ENCODE measurements at regions not wholly inside any gene's neighbourhood (a gene's known extent, or its start where the extent isn't known, plus 50 kb on each side); places are given as distances from the start of the nearest gene placed in this dataset.
"Not testable (repeated sequence)": the region's sequence is repeated elsewhere in the genome, so short reads cannot be mapped to it uniquely, and the experiment has no call there.

DNA sequence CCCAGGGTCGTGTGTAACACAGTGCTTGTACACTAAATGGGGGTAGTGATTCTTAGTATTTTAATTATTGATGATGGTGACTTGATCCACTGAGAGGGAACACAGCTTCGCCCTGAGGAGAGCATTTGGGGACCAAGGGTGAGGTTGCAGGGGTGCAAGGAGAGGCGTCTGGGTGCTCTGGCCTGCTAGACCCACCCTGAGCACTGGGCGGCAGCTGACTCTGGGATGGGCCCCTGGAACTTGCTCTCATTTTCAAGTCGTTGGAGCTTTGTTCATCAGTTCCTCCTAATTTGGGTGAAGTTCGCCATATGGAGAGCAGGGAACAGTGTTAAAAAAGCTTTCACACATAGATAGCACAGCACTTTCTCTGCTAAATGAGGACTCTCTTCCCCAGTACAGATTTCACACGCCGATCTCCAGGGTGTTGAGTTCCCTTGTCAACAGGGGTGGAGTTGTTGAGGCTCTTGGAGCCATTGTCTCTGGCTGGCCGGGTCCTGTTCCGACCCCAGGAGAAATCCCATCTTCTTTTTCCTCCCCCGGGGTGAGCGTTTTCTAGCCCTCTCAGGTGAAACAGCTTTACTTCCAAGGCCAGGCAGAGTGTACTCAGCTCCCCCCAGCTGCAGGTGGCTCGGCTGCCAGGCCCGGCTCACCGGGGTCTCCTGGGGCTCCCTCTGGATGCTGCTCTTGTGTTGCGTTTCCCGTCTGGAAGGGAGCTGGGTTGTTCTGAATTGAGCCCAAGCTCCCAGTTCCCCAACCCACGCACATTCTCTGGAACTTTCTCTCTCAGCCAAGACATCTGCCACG, 367.4 kb downstream of the RPS6KC1 start:
- Mint-ChIP-seq H3K27me3 (ENCODE audit: unreplicated experiment) (peaks cover 4% of the 10 kb centered on the region), H3K27ac (ENCODE audit: unreplicated experiment) (no peak overlapping the region), H3K9me3 (ENCODE audit: unreplicated experiment) (no peaks in the 10 kb centered on the region), H3K4me3 (ENCODE audit: unreplicated experiment) (no peak overlapping the region), H3K4me1 (ENCODE audit: unreplicated experiment) (no peaks in the 10 kb centered on the region), H3K36me3 (ENCODE audit: low read depth, unreplicated experiment) (no peaks in the 10 kb centered on the region)
- DNase-seq (ENCODE audit: low spot score): no peak
- TF ChIP-seq, protein P1, sequence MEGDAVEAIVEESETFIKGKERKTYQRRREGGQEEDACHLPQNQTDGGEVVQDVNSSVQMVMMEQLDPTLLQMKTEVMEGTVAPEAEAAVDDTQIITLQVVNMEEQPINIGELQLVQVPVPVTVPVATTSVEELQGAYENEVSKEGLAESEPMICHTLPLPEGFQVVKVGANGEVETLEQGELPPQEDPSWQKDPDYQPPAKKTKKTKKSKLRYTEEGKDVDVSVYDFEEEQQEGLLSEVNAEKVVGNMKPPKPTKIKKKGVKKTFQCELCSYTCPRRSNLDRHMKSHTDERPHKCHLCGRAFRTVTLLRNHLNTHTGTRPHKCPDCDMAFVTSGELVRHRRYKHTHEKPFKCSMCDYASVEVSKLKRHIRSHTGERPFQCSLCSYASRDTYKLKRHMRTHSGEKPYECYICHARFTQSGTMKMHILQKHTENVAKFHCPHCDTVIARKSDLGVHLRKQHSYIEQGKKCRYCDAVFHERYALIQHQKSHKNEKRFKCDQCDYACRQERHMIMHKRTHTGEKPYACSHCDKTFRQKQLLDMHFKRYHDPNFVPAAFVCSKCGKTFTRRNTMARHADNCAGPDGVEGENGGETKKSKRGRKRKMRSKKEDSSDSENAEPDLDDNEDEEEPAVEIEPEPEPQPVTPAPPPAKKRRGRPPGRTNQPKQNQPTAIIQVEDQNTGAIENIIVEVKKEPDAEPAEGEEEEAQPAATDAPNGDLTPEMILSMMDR (IDR thresholded peaks at IDR 0.05; ENCODE audit: unreplicated experiment): no peak

DNA sequence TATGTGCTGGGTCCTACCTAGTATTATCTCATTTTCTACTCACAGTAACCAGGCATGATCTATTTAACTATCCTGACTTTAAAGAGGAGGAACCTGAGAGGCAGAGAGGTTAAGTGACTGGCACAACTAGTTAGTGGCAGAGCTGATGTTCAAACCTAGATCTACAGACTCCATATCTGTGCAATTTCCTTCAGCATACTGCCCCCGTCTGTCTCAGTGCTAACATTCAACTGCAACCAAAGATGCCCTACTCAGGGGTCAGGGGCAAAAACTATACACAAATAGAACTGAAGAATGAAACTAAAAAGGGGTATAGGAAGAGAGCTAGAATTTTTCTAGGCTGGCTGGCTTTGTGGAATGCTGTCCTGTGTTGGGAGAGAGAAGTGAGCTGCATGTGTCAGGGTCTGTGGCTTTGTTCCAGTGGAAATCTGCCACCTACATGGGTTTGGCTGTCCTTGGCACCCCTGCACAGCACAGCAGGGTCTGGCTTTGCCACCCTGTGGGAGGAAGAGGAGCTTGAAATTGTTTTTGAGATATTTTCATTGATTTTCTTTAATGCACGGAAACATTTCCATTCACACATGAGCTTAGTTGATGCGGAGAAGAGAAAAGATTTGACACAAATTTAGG, 368.5 kb downstream of the RPS6KC1 start:
- no peaks in the 10 kb centered on the region for H3K9me3 Mint-ChIP-seq (ENCODE audit: unreplicated experiment)
- H3K36me3 Mint-ChIP-seq (ENCODE audit: low read depth, unreplicated experiment): no peaks in the 10 kb centered on the region
- H3K4me3 Mint-ChIP-seq (ENCODE audit: unreplicated experiment): no peak overlapping the region
- no peaks in the 10 kb centered on the region for H3K4me1 Mint-ChIP-seq (ENCODE audit: unreplicated experiment)
- H3K27me3 Mint-ChIP-seq (ENCODE audit: unreplicated experiment): peaks cover 4% of the 10 kb centered on the region
- DNase-seq (ENCODE audit: low spot score): no peak
- TF ChIP-seq, protein P1 (IDR thresholded peaks at IDR 0.05; ENCODE audit: unreplicated experiment): no peak
- no peak overlapping the region for H3K27ac Mint-ChIP-seq (ENCODE audit: unreplicated experiment)

DNA sequence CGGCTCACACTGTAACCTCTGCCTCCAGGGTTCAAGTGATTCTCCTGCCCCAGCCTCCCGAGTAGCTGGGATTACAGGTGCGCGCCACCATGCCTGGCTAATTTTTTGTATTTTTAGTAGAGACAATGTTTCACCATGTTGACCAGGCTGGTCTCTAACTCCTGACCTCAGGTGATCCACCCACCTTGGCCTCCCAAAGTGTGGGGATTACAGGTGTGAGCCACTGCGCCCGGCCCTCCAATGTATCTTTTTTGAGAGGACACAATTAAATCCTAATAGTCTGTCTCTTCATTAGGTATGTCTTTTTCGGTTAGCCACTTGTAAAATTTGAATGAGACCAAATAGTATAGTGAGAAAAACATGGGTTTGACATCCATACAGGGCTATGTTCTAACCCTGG, 370.1 kb downstream of the RPS6KC1 start:
- H3K4me1 Mint-ChIP-seq (ENCODE audit: unreplicated experiment); H3K27ac Mint-ChIP-seq (ENCODE audit: unreplicated experiment); H3K9me3 Mint-ChIP-seq (ENCODE audit: unreplicated experiment); H3K36me3 Mint-ChIP-seq (ENCODE audit: low read depth, unreplicated experiment); H3K27me3 Mint-ChIP-seq (ENCODE audit: unreplicated experiment); DNase-seq (ENCODE audit: low spot score); H3K4me3 Mint-ChIP-seq (ENCODE audit: unreplicated experiment): not testable (repeated sequence)

DNA sequence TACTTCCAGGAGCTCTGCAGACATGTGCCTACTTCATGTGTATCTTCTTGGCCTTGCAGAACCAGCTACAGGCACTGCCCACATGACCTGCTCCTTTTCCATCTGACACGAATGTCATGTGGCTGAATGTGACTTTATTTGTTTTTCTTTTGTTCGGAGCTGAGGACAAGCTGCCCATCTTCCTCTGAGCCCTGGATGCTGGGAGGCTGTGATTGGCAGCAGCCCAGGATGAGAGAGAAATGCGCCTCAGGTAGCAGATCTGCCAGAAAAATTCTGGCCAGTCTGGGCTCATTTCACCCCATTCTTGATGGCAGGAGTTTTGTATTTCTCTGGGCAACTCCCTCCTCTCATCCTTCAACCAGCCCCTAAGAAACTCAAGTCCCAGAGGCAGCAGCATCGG, 372.0 kb downstream of the RPS6KC1 start:
- no peak for DNase-seq (ENCODE audit: low spot score)
- TF ChIP-seq, protein P1 (IDR thresholded peaks at IDR 0.05; ENCODE audit: unreplicated experiment): no peak
- Mint-ChIP-seq H3K9me3 (ENCODE audit: unreplicated experiment) (no peaks in the 10 kb centered on the region), H3K4me1 (ENCODE audit: unreplicated experiment) (no peaks in the 10 kb centered on the region), H3K4me3 (ENCODE audit: unreplicated experiment) (no peak overlapping the region), H3K36me3 (ENCODE audit: low read depth, unreplicated experiment) (no peaks in the 10 kb centered on the region), H3K27ac (ENCODE audit: unreplicated experiment) (no peak overlapping the region), H3K27me3 (ENCODE audit: unreplicated experiment) (no peaks in the 10 kb centered on the region)

DNA sequence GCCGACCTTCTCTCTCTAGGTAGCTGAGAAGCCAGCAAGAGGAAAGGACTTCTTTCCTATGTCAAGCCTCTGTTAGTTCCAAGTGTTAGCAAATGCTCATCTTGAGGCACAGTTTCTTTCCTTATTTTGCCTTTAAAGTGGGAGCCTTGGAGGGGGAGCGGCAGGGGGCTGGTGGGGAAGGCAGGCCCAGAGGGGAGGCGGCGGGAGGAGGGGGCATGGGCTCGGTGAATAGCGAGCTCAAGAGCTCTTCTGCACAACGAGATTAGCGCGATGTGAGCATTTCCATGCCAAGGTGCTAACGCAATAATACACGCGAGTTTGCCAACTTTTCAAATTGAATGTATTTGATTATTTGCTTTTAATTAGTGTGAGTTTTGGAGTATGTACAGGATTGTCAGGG, 372.6 kb downstream of the RPS6KC1 start:
- DNase-seq (ENCODE audit: low spot score): no peak
- Mint-ChIP-seq H3K9me3 (ENCODE audit: unreplicated experiment) (no peaks in the 10 kb centered on the region), H3K4me1 (ENCODE audit: unreplicated experiment) (no peaks in the 10 kb centered on the region), H3K27me3 (ENCODE audit: unreplicated experiment) (no peaks in the 10 kb centered on the region), H3K4me3 (ENCODE audit: unreplicated experiment) (no peak overlapping the region), H3K27ac (ENCODE audit: unreplicated experiment) (no peak overlapping the region), H3K36me3 (ENCODE audit: low read depth, unreplicated experiment) (no peaks in the 10 kb centered on the region)
- TF ChIP-seq, protein P1 (IDR thresholded peaks at IDR 0.05; ENCODE audit: unreplicated experiment): no peak

Measured in endothelial cell (in vitro differentiated cells).